DOHH2 (cell line): ENCODE measurements at regions not wholly inside any gene's neighbourhood (a gene's known extent, or its start where the extent isn't known, plus 50 kb on each side); places are given as distances from the start of the nearest gene placed in this dataset.

Experiments used
- H3F3A ChIP-seq: fragments of 200-600 bp; sonication (generic), shearing (Covaris generic); 2 replicates; pipeline ENCODE4 v1.6.0; 2016; ENCODE audit warnings: antibody characterized with exemption, mild to moderate bottlenecking; ENCODE audit not compliant: control insufficient read depth, insufficient read depth
- H3K27ac ChIP-seq: fragments of 200-600 bp; sonication (generic); 2 replicates; pipeline ENCODE4 v1.5.1; 2014; ENCODE audit warnings: low read depth, mild to moderate bottlenecking, low read length, moderate library complexity
- H3K27me3 ChIP-seq: fragments of 200-600 bp; sonication (generic); 2 replicates; pipeline ENCODE4 v1.6.1; 2014; ENCODE audit warnings: mild to moderate bottlenecking, low read length, mixed read lengths; ENCODE audit not compliant: control insufficient read depth
- H3K36me3 ChIP-seq: fragments of 200-600 bp; sonication (generic); 2 replicates; pipeline ENCODE4 v1.6.1; 2014; ENCODE audit warnings: mild to moderate bottlenecking, low read length, moderate library complexity, mixed read lengths; ENCODE audit not compliant: control insufficient read depth
- H3K4me1 ChIP-seq: fragments of 200-600 bp; sonication (generic); 2 replicates; pipeline ENCODE4 v1.6.1; 2014; ENCODE audit warnings: mild to moderate bottlenecking, low read length, mixed read lengths; ENCODE audit not compliant: control insufficient read depth
- H3K4me2 ChIP-seq: fragments of 200-600 bp; sonication (generic); 2 replicates; pipeline ENCODE4 v1.6.0; 2014; ENCODE audit warnings: mild to moderate bottlenecking, low read length, moderate library complexity
- H3K4me3 ChIP-seq: fragments of 200-600 bp; sonication (generic); 2 replicates; pipeline ENCODE4 v1.5.1; 2014; ENCODE audit warnings: mild to moderate bottlenecking, low read length, mixed read lengths
- H3K79me2 ChIP-seq: fragments of 200-600 bp; sonication (generic); 2 replicates; pipeline ENCODE4 v1.6.1; 2014; ENCODE audit warnings: mild to moderate bottlenecking, low read length, mixed read lengths; ENCODE audit not compliant: control insufficient read depth
- H3K9me2 ChIP-seq: fragments of 200-600 bp; sonication (generic); replicated peaks from 2 replicates; pipeline ENCODE4 v1.6.1; 2014; ENCODE audit warnings: mild to moderate bottlenecking, low read length, mixed read lengths; ENCODE audit not compliant: control insufficient read depth
- H3K9me3 ChIP-seq: fragments of 200-600 bp; sonication (generic); 2 replicates; pipeline ENCODE4 v1.6.1; 2014; ENCODE audit warnings: antibody characterized with exemption, low read length, mixed read lengths; ENCODE audit not compliant: control insufficient read depth, insufficient read depth
- H4K20me1 ChIP-seq: fragments of 200-600 bp; sonication (generic); 2 replicates; pipeline ENCODE4 v1.6.0; 2014; ENCODE audit warnings: low read depth, mild to moderate bottlenecking, antibody characterized with exemption, low read length, moderate library complexity; ENCODE audit not compliant: control insufficient read depth, insufficient read depth
- CTCF ChIP-seq: fragments of 200-600 bp; sonication (generic); IDR thresholded peaks from one replicate; pipeline ENCODE4 v1.5.1; 2014; ENCODE audit warnings: antibody characterized with exemption, mild to moderate bottlenecking, low read depth, low read length; ENCODE audit not compliant: poor library complexity, severe bottlenecking
- EZH2phosphoT487 ChIP-seq: fragments of 200-600 bp; sonication (generic); IDR thresholded peaks from 2 replicates; pipeline ENCODE4 v1.6.1; 2017; ENCODE audit warnings: borderline replicate concordance, mild to moderate bottlenecking, antibody characterized with exemption, low read length, moderate library complexity, mixed read lengths

DNA sequence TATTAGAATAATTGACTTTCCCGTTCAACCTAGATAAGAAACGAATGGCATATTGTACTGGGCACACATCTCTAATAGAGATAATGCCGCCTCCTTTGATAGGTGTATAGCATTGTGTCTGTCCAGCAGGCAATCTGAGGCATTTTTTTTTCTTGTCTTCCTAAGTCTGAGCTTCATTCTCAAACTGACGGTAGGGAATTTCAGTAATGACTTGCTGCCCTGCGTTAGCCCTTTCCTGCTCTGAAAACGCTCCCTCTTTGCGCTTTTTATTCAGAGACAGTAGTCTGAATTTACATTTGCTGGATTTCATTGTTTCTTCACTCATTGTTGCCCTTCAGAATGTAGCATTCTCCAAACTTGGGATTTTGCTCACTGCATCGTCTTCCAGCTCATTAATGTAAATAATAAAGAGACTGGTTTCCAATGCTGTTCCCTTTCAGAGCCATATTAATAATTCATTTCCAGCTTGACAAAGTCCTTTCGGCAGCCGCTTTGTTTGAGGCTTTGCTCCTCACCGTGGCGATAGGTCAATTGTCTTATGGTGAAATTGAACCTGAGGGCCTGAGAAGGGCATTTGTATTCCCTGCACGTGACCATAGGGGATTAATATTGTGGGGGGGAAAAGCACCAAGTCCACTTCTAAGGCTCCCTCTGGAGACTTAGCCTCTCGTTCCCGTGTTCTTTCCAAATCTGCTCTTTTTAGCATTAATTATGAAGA lies 412.1 kb downstream of the SMARCA1 start:
- Histone ChIP-seq H3K4me2 (no peak overlapping the region), H3K9me2 (no peaks in the 10 kb centered on the region), H3K79me2 (no peaks in the 10 kb centered on the region), H3F3A (no peaks in the 10 kb centered on the region), H4K20me1 (no peaks in the 10 kb centered on the region), H3K9me3 (no peaks in the 10 kb centered on the region), H3K27ac (no peak overlapping the region), H3K4me1 (no peaks in the 10 kb centered on the region), H3K27me3 (no peaks in the 10 kb centered on the region), H3K4me3 (no peak overlapping the region), H3K36me3 (no peaks in the 10 kb centered on the region)
- TF ChIP-seq CTCF (no peak), EZH2phosphoT487 (no peak)

GRCh38 chrX:129108936-129109335 lies 414.4 kb downstream of the SMARCA1 start:
- Histone ChIP-seq H3K4me3 (no peak overlapping the region), H3K27me3 (no peaks in the 10 kb centered on the region), H3K9me3 (no peaks in the 10 kb centered on the region), H3K27ac (no peak overlapping the region), H3K9me2 (no peaks in the 10 kb centered on the region), H3K4me2 (no peak overlapping the region), H3K4me1 (no peaks in the 10 kb centered on the region), H3K79me2 (no peaks in the 10 kb centered on the region), H3K36me3 (no peaks in the 10 kb centered on the region), H4K20me1 (no peaks in the 10 kb centered on the region), H3F3A (no peaks in the 10 kb centered on the region)
- no peak for TF ChIP-seq CTCF
- no peak for TF ChIP-seq EZH2phosphoT487

DNA sequence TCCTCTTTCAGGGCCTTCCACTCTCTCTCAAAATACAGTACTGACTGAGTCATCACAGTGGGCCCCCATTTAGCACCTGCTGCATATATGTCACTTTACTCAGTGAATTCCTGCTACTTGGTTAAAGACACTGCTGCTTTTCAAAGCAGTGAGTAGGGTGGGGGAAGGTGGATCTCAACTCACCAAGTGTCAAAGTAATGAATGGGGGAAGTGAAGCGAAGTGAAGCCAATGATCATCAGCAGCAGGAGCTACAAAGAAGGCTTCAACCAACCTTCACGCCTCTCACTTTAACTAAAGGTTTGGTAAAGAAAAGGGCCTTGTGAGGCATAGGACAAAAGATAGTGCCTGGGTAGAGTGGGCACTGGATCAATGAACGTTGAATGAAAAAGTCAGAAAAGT lies 424.1 kb downstream of the SMARCA1 start:
- H3K4me3 ChIP-seq, result no peak overlapping the region
- TF ChIP-seq CTCF (no peak), EZH2phosphoT487 (no peak)
- no peaks in the 10 kb centered on the region for H3K9me3 ChIP-seq
- no peak overlapping the region for H3K27ac ChIP-seq
- H3F3A ChIP-seq, result no peaks in the 10 kb centered on the region
- no peaks in the 10 kb centered on the region for H4K20me1 ChIP-seq
- H3K9me2 ChIP-seq, result no peaks in the 10 kb centered on the region
- no peak overlapping the region for H3K4me2 ChIP-seq
- no peaks in the 10 kb centered on the region for H3K36me3 ChIP-seq
- no peaks in the 10 kb centered on the region for H3K4me1 ChIP-seq
- no peaks in the 10 kb centered on the region for H3K79me2 ChIP-seq
- H3K27me3 ChIP-seq, result no peaks in the 10 kb centered on the region
